Ovary (tissue), 7 donors: ENCODE measurements at regions not wholly inside any gene's neighbourhood (a gene's known extent, or its start where the extent isn't known, plus 50 kb on each side); places are given as distances from the start of the nearest gene placed in this dataset.

ENCODE experiments used
- DNase-seq, 5 donors: peaks; one replicate each; pipeline ENCODE4 v3.0.0-alpha.2; 2019 to 2020
- H3K27ac ChIP-seq, 2 donors: fragments of 200-600 bp; one replicate each; pipeline versions ENCODE4 v1.5.1 to v1.8.0; 2019 to 2022
- H3K27me3 ChIP-seq: fragments of 200-600 bp; one replicate; pipeline ENCODE4 v1.8.0; 2022
- H3K36me3 ChIP-seq: fragments of 200-600 bp; sonication (generic); one replicate; pipeline ENCODE4 v1.5.1; 2019
- H3K4me1 ChIP-seq: one replicate; pipeline ENCODE4 v1.8.1; 2013; ENCODE audit warnings: mild to moderate bottlenecking, moderate library complexity; ENCODE audit not compliant: insufficient read depth
- H3K4me3 ChIP-seq: fragments of 200-600 bp; sonication (generic); one replicate; pipeline ENCODE4 v1.5.1; 2017
- H3K9me3 ChIP-seq, 2 donors: fragments of 200-600 bp in 1 of 2; sonication (generic) in 1 of 2; one replicate each; pipeline versions ENCODE4 v1.5.1 to v1.8.1; 2013 to 2019; ENCODE audit warnings: mild to moderate bottlenecking in 1 of 2, moderate library complexity in 1 of 2
- CTCF ChIP-seq, 3 donors: fragments of 450-650 bp in 2 of 3; fragments of 200-600 bp in 1 of 3; IDR thresholded peaks; one replicate each; pipeline versions ENCODE4 v1.5.1 to v1.8.0; 2016 to 2022; ENCODE audit warnings: antibody characterized with exemption in 3 of 3, mild to moderate bottlenecking in 1 of 3
- EP300 ChIP-seq: sonication (generic); formaldehyde crosslinking; IDR thresholded peaks from one replicate; pipeline ENCODE4 v1.6.1; 2017; ENCODE audit warnings: antibody characterized with exemption
- POLR2A ChIP-seq: fragments of 450-650 bp; IDR thresholded peaks from one replicate; pipeline ENCODE4 v1.6.1; 2017; ENCODE audit warnings: antibody characterized with exemption, mild to moderate bottlenecking, moderate library complexity
- WGBS, 3 donors: extraction: QIAGEN DNeasy Blood & Tissue Kit in 1 of 3; methylation state at CpG; one replicate each; pipeline versions ENCODE4 v1.1.5 to v1.1.7; 2013 to 2017; 5-methylcytosine and 5-hydroxymethylcytosine counted together
- intact Hi-C, 4 donors: fragments of 100-400 bp; cut with DNase I; formaldehyde crosslinking; loops; one replicate each; pipeline versions ENCODE4 v1.11.0 to v1.15.1; 2022 to 2023
- donor health status: DM: no; HTN: no; CAD: no; lungs with moderate emphysema.
- donor health status: DM: no; HTN: no; CAD: no.
- donor health status: Bipolar disorder and iron deficiency.
- donor health status: DM: no; HTN: no; CAD: no.
- donor health status: DM: yes; HTN: yes; CAD: no.

DNA sequence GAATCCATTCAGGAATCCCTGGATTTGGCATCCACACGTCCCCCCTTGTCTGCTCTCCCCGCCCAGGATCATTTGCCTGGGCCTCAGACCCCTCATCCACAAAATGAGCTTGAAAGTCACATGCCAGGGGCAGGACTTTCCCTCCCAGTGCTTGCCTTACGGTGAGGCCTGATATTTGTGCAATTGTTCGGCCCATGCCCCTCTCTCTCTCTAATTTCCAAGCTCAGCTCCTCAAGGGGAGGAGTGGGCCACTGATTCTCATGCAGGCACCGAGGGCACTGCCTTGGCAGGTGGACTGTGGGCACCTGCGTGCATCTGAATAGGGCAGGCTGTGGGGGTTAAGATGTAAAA is 267.2 kb upstream of the FOXF1 start:
- intact Hi-C loops = no loop called here
- no peak for DNase-seq
- no peaks in the 10 kb centered on the region for H3K27me3 ChIP-seq
- 74 to 83% (median 79%) methylated on average over 6 of the region's 6 CpGs for WGBS, 3 donors
- no peaks in the 10 kb centered on the region for H3K4me1 ChIP-seq
- H3K9me3 ChIP-seq = no peaks in the 10 kb centered on the region
- TF ChIP-seq CTCF (IDR thresholded peaks at IDR 0.05) (no peak), EP300 (no peak)
- no peak overlapping the region for H3K27ac ChIP-seq
- H3K36me3 ChIP-seq = no peaks in the 10 kb centered on the region
- H3K4me3 ChIP-seq = no peak overlapping the region

DNA sequence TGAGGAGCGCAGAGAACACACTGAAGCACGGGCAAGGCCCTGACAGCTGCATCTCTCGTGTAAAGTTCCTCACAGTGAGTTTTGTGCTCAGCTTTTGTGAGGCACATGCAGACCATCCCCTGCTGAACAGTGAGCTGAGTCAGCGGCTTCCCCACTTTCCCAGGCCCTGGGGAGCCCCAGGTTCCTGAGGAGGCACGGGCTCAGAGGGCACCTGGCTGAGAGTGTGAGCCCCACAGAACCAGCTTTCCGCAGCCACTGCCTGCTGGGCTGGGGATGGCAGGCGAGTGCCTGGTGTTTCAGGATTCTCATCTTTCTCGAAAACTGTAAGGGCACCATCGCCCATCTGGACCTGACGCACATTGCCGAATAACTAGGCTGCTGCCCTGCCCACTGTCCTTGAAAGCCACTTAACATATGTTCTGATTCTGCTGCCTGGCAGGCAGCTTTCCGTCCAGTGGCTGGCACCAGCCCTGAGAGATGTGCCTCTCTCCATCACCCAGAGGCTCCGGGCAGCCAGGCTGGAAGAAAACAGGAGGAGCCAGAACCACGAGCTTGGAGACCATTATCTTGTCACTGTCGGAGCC is 266.7 kb upstream of the FOXF1 start:
- intact Hi-C loops = no loop called here

GRCh38 chr16:86244158-86244557 is 266.2 kb upstream of the FOXF1 start:
- Histone ChIP-seq H3K36me3 (no peaks in the 10 kb centered on the region), H3K4me1 (no peaks in the 10 kb centered on the region), H3K27ac (no peak overlapping the region), H3K4me3 (no peak overlapping the region), H3K9me3 (no peaks in the 10 kb centered on the region), H3K27me3 (no peaks in the 10 kb centered on the region)
- WGBS, 3 donors = 67 to 78% (median 75%) methylated on average over 9 of the region's 9 CpGs
- intact Hi-C loops = no loop called here
- DNase-seq = no peak
- TF ChIP-seq EP300 (no peak), POLR2A (no peak), CTCF (IDR thresholded peaks at IDR 0.05) (no peak)

More for the DNA sequence above, 266.7 kb upstream of the FOXF1 start:
- no peaks in the 10 kb centered on the region for H3K27me3 ChIP-seq
- DNase-seq = no peak
- H3K4me1 ChIP-seq = no peaks in the 10 kb centered on the region
- WGBS, 3 donors = 68 to 78% (median 75%) methylated on average over 15 of the region's 15 CpGs
- no peak overlapping the region for H3K27ac ChIP-seq
- no peaks in the 10 kb centered on the region for H3K36me3 ChIP-seq
- H3K9me3 ChIP-seq = no peaks in the 10 kb centered on the region
- TF ChIP-seq CTCF (IDR thresholded peaks at IDR 0.05) (no peak), EP300 (no peak), POLR2A (no peak)
- no peak overlapping the region for H3K4me3 ChIP-seq

DNA sequence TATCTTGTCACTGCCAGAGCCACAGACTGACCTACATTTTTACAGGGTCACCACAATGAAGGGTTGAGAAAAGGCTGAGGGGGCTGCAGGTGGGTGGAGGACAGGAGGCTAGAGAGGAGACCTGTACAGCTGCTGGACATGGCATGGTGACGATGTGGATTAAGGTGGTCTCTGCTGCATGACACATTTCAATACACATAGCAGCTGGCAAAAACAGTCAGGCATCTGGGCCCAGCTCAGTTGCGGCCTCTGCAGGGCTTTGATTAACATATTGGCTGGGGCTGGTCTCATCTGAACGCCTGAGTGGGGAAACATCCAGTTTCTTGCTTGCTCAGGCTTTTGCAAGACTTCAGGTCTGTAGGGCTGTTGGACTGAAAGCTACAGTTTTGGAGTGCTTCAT is 265.4 kb upstream of the FOXF1 start:
- no peaks in the 10 kb centered on the region for H3K4me1 ChIP-seq
- WGBS, 3 donors = 88 to 93% (median 92%) methylated on average over 3 of the region's 3 CpGs
- H3K27me3 ChIP-seq = no peaks in the 10 kb centered on the region
- no peak for TF ChIP-seq CTCF (IDR thresholded peaks at IDR 0.05)
- TF ChIP-seq POLR2A = no peak
- no peak for TF ChIP-seq EP300
- H3K27ac ChIP-seq = no peak overlapping the region
- no peaks in the 10 kb centered on the region for H3K9me3 ChIP-seq
- DNase-seq = no peak
- intact Hi-C loops = no loop called here
- no peak overlapping the region for H3K4me3 ChIP-seq
- no peaks in the 10 kb centered on the region for H3K36me3 ChIP-seq

GRCh38 chr16:86245351-86245750 is 265.0 kb upstream of the FOXF1 start:
- Histone ChIP-seq H3K27me3 (no peaks in the 10 kb centered on the region), H3K4me3 (no peak overlapping the region), H3K36me3 (no peaks in the 10 kb centered on the region), H3K9me3 (no peaks in the 10 kb centered on the region), H3K4me1 (no peaks in the 10 kb centered on the region), H3K27ac (no peak overlapping the region)
- no peak for DNase-seq
- 87 to 92% (median 91%) methylated on average over 7 of the region's 7 CpGs for WGBS, 3 donors
- TF ChIP-seq EP300 (no peak), CTCF (IDR thresholded peaks at IDR 0.05) (no peak), POLR2A (no peak)
- intact Hi-C loops = no loop called here
